CD14-positive monocyte (primary cell): ENCODE measurements at regions not wholly inside any gene's neighbourhood (a gene's known extent, or its start where the extent isn't known, plus 50 kb on each side); places are given as distances from the start of the nearest gene placed in this dataset.
A peak's percentile ranks its signal among the peaks of the same experiment; 100 is the strongest.

Experiments used
- DNase-seq, 3 donors: peaks; one replicate each; pipeline ENCODE4 v3.0.0-alpha.2; 2011 to 2022
- H2AFZ ChIP-seq: 2 replicates; pipeline ENCODE4 v1.6.0; 2012; ENCODE audit warnings: mild to moderate bottlenecking, low read depth, low read length, inconsistent platforms; ENCODE audit not compliant: insufficient read depth, poor library complexity, severe bottlenecking
- H3K27ac ChIP-seq, 2 donors: 1 replicate in 1 of 2; 2 replicates in 1 of 2; pipeline ENCODE4 v1.5.1; 2012 to 2013; ENCODE audit warnings: low read length in 2 of 2, control low read depth in 1 of 2, inconsistent platforms in 1 of 2, low read depth in 1 of 2, mild to moderate bottlenecking in 1 of 2
- H3K27me3 ChIP-seq, 2 donors: one replicate each; pipeline versions ENCODE4 v1.6.0 to v1.6.1; 2011 to 2013; ENCODE audit warnings: low read length in 2 of 2; ENCODE audit not compliant: control insufficient read depth in 2 of 2, insufficient read depth in 2 of 2
- H3K36me3 ChIP-seq, 2 donors: replicated peaks in 1 of 2; 1 replicate in 1 of 2; 2 replicates in 1 of 2; pipeline versions ENCODE4 v1.5.1 to v1.6.1; 2012 to 2013; ENCODE audit warnings: low read length in 2 of 2, control low read depth in 1 of 2, inconsistent platforms in 1 of 2, mild to moderate bottlenecking in 1 of 2; ENCODE audit not compliant: insufficient read depth in 2 of 2, control insufficient read depth in 1 of 2
- H3K4me1 ChIP-seq, 2 donors: 1 replicate in 1 of 2; 2 replicates in 1 of 2; pipeline versions ENCODE4 v1.5.1 to v1.6.1; 2012 to 2013; ENCODE audit warnings: low read length in 2 of 2, control low read depth in 1 of 2, inconsistent platforms in 1 of 2, mild to moderate bottlenecking in 1 of 2, moderate library complexity in 1 of 2; ENCODE audit not compliant: insufficient read depth in 2 of 2, control insufficient read depth in 1 of 2
- H3K4me2 ChIP-seq: replicated peaks from 2 replicates; pipeline ENCODE3; 2012; ENCODE audit warnings: low read length, moderate library complexity, mild to moderate bottlenecking; ENCODE audit not compliant: poor library complexity, severe bottlenecking; ENCODE audit errors: extremely low read depth
- H3K4me3 ChIP-seq, 3 experiments: fragments of 200-600 bp in 1 of 3; sonication (generic) in 1 of 3; replicated peaks in 1 of 3; 1 replicate in 2 of 3; 2 replicates in 1 of 3; pipeline ENCODE4 v1.5.1; 2011 to 2013; ENCODE audit warnings: low read length in 3 of 3, mild to moderate bottlenecking in 3 of 3, control low read depth in 2 of 3, low read depth in 2 of 3, inconsistent platforms in 1 of 3, moderate library complexity in 1 of 3
- H3K79me2 ChIP-seq: 2 replicates; pipeline ENCODE4 v1.6.0; 2012; ENCODE audit warnings: mild to moderate bottlenecking, control low read depth, inconsistent platforms, low read length, moderate library complexity; ENCODE audit not compliant: insufficient read depth
- H3K9ac ChIP-seq: 2 replicates; pipeline ENCODE4 v1.6.0; 2017; ENCODE audit warnings: low read length, mild to moderate bottlenecking; ENCODE audit not compliant: insufficient read depth, poor library complexity, severe bottlenecking
- H3K9me3 ChIP-seq, 2 donors: replicated peaks in 1 of 2; 1 replicate in 1 of 2; 2 replicates in 1 of 2; pipeline versions ENCODE4 v1.5.1 to v1.6.1; 2012 to 2013; ENCODE audit warnings: low read length in 2 of 2, control low read depth in 1 of 2; ENCODE audit not compliant: control insufficient read depth in 1 of 2, insufficient read depth in 1 of 2
- H4K20me1 ChIP-seq: 2 replicates; pipeline ENCODE4 v1.6.0; 2012; ENCODE audit warnings: mild to moderate bottlenecking, low read length, control low read depth, moderate library complexity; ENCODE audit not compliant: insufficient read depth
- H3K27ac Mint-ChIP-seq, 7 donors: one replicate each; pipeline ENCODE4 v1.8.0; 2020; ENCODE audit warnings: mild to moderate bottlenecking in 7 of 7, mixed read lengths in 7 of 7, moderate library complexity in 6 of 7, inconsistent platforms in 2 of 7
- H3K27me3 Mint-ChIP-seq, 3 donors: one replicate each; pipeline ENCODE4 v1.8.0; 2021 to 2022; ENCODE audit warnings: low read depth in 3 of 3, mild to moderate bottlenecking in 3 of 3, mixed read lengths in 3 of 3, moderate library complexity in 3 of 3, inconsistent platforms in 1 of 3
- H3K36me3 Mint-ChIP-seq, 2 donors: one replicate each; pipeline ENCODE4 v1.8.0; 2020; ENCODE audit warnings: mixed read lengths in 2 of 2, inconsistent platforms in 1 of 2, mild to moderate bottlenecking in 1 of 2
- H3K4me1 Mint-ChIP-seq: one replicate; pipeline ENCODE4 v1.8.0; 2020; ENCODE audit warnings: mild to moderate bottlenecking, mixed read lengths
- H3K4me3 Mint-ChIP-seq, 2 donors: one replicate each; pipeline ENCODE4 v1.8.0; 2020; ENCODE audit warnings: mild to moderate bottlenecking in 2 of 2, mixed read lengths in 2 of 2, moderate library complexity in 1 of 2
- H3K9me3 Mint-ChIP-seq, 7 donors: one replicate each; pipeline ENCODE4 v1.8.0; 2020 to 2022; ENCODE audit warnings: mixed read lengths in 7 of 7, mild to moderate bottlenecking in 6 of 7, moderate library complexity in 6 of 7, inconsistent platforms in 2 of 7
- WGBS: methylation state at CpG from one replicate; pipeline ENCODE4 v1.1.5; 2013; ENCODE audit warnings: missing lambda C conversion rate; ENCODE audit not compliant: insufficient coverage; 5-methylcytosine and 5-hydroxymethylcytosine counted together
- intact Hi-C, 2 donors: fragments of 100-400 bp; cut with micrococcal nuclease; formaldehyde crosslinking; loops; one replicate each; pipeline versions ENCODE4 v1.15.0 to v1.15.1; 2023
- TF ChIP-seq, protein P1 (sequence below): fragments of 200-600 bp; IDR thresholded peaks from one replicate; pipeline ENCODE4 v1.8.0; 2022; ENCODE audit warnings: antibody characterized with exemption, mild to moderate bottlenecking

GRCh38 chr3:73258057-73258456 is 196.6 kb downstream of the EBLN2 start:
- H3K4me1 ChIP-seq: no peaks in the 10 kb centered on the region
- Mint-ChIP-seq H3K27ac (peak overlapping the region in 1 of 7 donors; percentile 33), H3K27me3 (peaks cover 9 to 15% (median 12%) of the 10 kb centered on the region in 3 donors), H3K9me3 (peaks cover 0 to 4% (median 0%) of the 10 kb centered on the region in 7 donors), H3K4me3 (no peak overlapping the region), H3K4me1 (no peaks in the 10 kb centered on the region), H3K36me3 (no peaks in the 10 kb centered on the region)
- TF ChIP-seq, protein P1, sequence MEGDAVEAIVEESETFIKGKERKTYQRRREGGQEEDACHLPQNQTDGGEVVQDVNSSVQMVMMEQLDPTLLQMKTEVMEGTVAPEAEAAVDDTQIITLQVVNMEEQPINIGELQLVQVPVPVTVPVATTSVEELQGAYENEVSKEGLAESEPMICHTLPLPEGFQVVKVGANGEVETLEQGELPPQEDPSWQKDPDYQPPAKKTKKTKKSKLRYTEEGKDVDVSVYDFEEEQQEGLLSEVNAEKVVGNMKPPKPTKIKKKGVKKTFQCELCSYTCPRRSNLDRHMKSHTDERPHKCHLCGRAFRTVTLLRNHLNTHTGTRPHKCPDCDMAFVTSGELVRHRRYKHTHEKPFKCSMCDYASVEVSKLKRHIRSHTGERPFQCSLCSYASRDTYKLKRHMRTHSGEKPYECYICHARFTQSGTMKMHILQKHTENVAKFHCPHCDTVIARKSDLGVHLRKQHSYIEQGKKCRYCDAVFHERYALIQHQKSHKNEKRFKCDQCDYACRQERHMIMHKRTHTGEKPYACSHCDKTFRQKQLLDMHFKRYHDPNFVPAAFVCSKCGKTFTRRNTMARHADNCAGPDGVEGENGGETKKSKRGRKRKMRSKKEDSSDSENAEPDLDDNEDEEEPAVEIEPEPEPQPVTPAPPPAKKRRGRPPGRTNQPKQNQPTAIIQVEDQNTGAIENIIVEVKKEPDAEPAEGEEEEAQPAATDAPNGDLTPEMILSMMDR: no peak
- H3K9ac ChIP-seq: no peak overlapping the region
- H4K20me1 ChIP-seq: no peaks in the 10 kb centered on the region
- H3K4me2 ChIP-seq: no peak overlapping the region
- H3K79me2 ChIP-seq: no peaks in the 10 kb centered on the region
- no peak overlapping the region for H2AFZ ChIP-seq
- H3K27me3 ChIP-seq: peaks cover 3 to 12% of the 10 kb centered on the region in 2 donors
- no peak for DNase-seq
- WGBS: 81% methylated on average over 4 of the region's 4 CpGs
- no peaks in the 10 kb centered on the region for H3K9me3 ChIP-seq
- H3K4me3 ChIP-seq: no peak overlapping the region
- no peak overlapping the region for H3K27ac ChIP-seq
- H3K36me3 ChIP-seq: no peaks in the 10 kb centered on the region
- intact Hi-C loops: no loop called here

GRCh38 chr3:73259291-73259690 is 197.8 kb downstream of the EBLN2 start:
- H3K9me3 ChIP-seq: peaks cover 0 to 2% of the 10 kb centered on the region in 2 donors
- no peaks in the 10 kb centered on the region for H3K36me3 ChIP-seq
- Mint-ChIP-seq H3K4me3 (no peak overlapping the region), H3K4me1 (no peaks in the 10 kb centered on the region), H3K36me3 (no peaks in the 10 kb centered on the region), H3K9me3 (peaks cover 0 to 10% (median 3%) of the 10 kb centered on the region in 7 donors), H3K27me3 (peaks cover 5 to 8% (median 6%) of the 10 kb centered on the region in 3 donors), H3K27ac (no peak overlapping the region)
- H3K4me2 ChIP-seq: no peak overlapping the region
- intact Hi-C loops: no loop called here
- H4K20me1 ChIP-seq: no peaks in the 10 kb centered on the region
- peaks cover 0 to 7% of the 10 kb centered on the region in 2 donors for H3K27me3 ChIP-seq
- TF ChIP-seq, protein P1: no peak
- no peak for DNase-seq
- H3K4me1 ChIP-seq: no peaks in the 10 kb centered on the region
- H3K27ac ChIP-seq: no peak overlapping the region
- H3K79me2 ChIP-seq: no peaks in the 10 kb centered on the region
- no peak overlapping the region for H3K4me3 ChIP-seq
- no peak overlapping the region for H3K9ac ChIP-seq
- 85% methylated on average over 2 of the region's 2 CpGs for WGBS
- no peak overlapping the region for H2AFZ ChIP-seq
